Activated naive CD4-positive, alpha-beta T cell treated with anti-CD3 and anti-CD28 coated beads for 36 hours (primary cell): ENCODE measurements at regions not wholly inside any gene's neighbourhood (a gene's known extent, or its start where the extent isn't known, plus 50 kb on each side); places are given as distances from the start of the nearest gene placed in this dataset.

ENCODE experiments used
- CTCF ChIA-PET: fragments of 350-600 bp; sonication (Branson Sonifier 250); formaldehyde crosslinking; loops from one replicate; lab custom pipeline; 2021; ENCODE audit warnings: antibody characterized with exemption; lab: Charles Lee
- DNase-seq: peaks from one replicate; pipeline ENCODE4 v3.0.0-alpha.2; 2020
- H3K27ac Mint-ChIP-seq: one replicate; pipeline ENCODE4 v1.8.0; 2021; ENCODE audit warnings: mild to moderate bottlenecking, mixed read lengths
- H3K27me3 Mint-ChIP-seq: one replicate; pipeline ENCODE4 v1.8.0; 2021; ENCODE audit warnings: low read depth, mixed read lengths
- H3K36me3 Mint-ChIP-seq: one replicate; pipeline ENCODE4 v1.8.0; 2021; ENCODE audit warnings: low read depth, mixed read lengths
- H3K4me1 Mint-ChIP-seq: one replicate; pipeline ENCODE4 v1.8.0; 2021; ENCODE audit warnings: low read depth, mixed read lengths
- H3K4me3 Mint-ChIP-seq: one replicate; pipeline ENCODE4 v1.8.0; 2021; ENCODE audit warnings: mild to moderate bottlenecking, moderate library complexity, mixed read lengths
- H3K9me3 Mint-ChIP-seq: one replicate; pipeline ENCODE4 v1.8.0; 2021; ENCODE audit warnings: mixed read lengths
- intact Hi-C: fragments of 100-400 bp; cut with micrococcal nuclease; formaldehyde crosslinking; loops from one replicate; pipeline ENCODE4 v1.15.1; 2023

- H3K4me1 Mint-ChIP-seq, result no peaks in the 10 kb centered on the region
- no peaks in the 10 kb centered on the region for H3K27me3 Mint-ChIP-seq
- intact Hi-C loops, result no loop called here
- H3K9me3 Mint-ChIP-seq, result no peaks in the 10 kb centered on the region
- H3K27ac Mint-ChIP-seq, result no peak overlapping the region
- no peak overlapping the region for H3K4me3 Mint-ChIP-seq
- CTCF ChIA-PET, result no interaction called here
- H3K36me3 Mint-ChIP-seq, result no peaks in the 10 kb centered on the region
- DNase-seq, result no peak
These were observed 67.1 kb upstream of the CCND2 start for GRCh38 chr12:4206470-4206869.

GRCh38 chr12:4203772-4204376 lies 69.7 kb upstream of the CCND2 start:
- H3K4me1 Mint-ChIP-seq, result no peaks in the 10 kb centered on the region
- CTCF ChIA-PET, result no interaction called here

GRCh38 chr12:4202918-4203317 lies 70.6 kb upstream of the CCND2 start:
- no peaks in the 10 kb centered on the region for H3K4me1 Mint-ChIP-seq
- intact Hi-C loops, result no loop called here
- H3K36me3 Mint-ChIP-seq, result no peaks in the 10 kb centered on the region
- CTCF ChIA-PET, result no interaction called here
- H3K27ac Mint-ChIP-seq, result no peak overlapping the region
- H3K9me3 Mint-ChIP-seq, result no peaks in the 10 kb centered on the region
- H3K4me3 Mint-ChIP-seq, result no peak overlapping the region
- DNase-seq, result no peak
- H3K27me3 Mint-ChIP-seq, result no peaks in the 10 kb centered on the region

More at GRCh38 chr12:4203772-4204376, 69.7 kb upstream of the CCND2 start:
- H3K27me3 Mint-ChIP-seq, result no peaks in the 10 kb centered on the region
- no peak for DNase-seq
- no peak overlapping the region for H3K4me3 Mint-ChIP-seq
- intact Hi-C loops, result no loop called here
- no peaks in the 10 kb centered on the region for H3K36me3 Mint-ChIP-seq
- H3K27ac Mint-ChIP-seq, result no peak overlapping the region
- no peaks in the 10 kb centered on the region for H3K9me3 Mint-ChIP-seq

GRCh38 chr12:4202487-4202886 lies 71.1 kb upstream of the CCND2 start:
- no peaks in the 10 kb centered on the region for H3K4me1 Mint-ChIP-seq
- no peaks in the 10 kb centered on the region for H3K9me3 Mint-ChIP-seq
- intact Hi-C loops, result no loop called here
- CTCF ChIA-PET, result no interaction called here
- H3K27ac Mint-ChIP-seq, result no peak overlapping the region
- no peak for DNase-seq
- H3K27me3 Mint-ChIP-seq, result no peaks in the 10 kb centered on the region
- no peaks in the 10 kb centered on the region for H3K36me3 Mint-ChIP-seq
- H3K4me3 Mint-ChIP-seq, result no peak overlapping the region

- Mint-ChIP-seq H3K4me3 (no peak overlapping the region), H3K9me3 (no peaks in the 10 kb centered on the region), H3K36me3 (no peaks in the 10 kb centered on the region), H3K4me1 (no peaks in the 10 kb centered on the region), H3K27me3 (no peaks in the 10 kb centered on the region), H3K27ac (no peak overlapping the region)
- CTCF ChIA-PET, result no interaction called here
- no peak for DNase-seq
- intact Hi-C loops, result no loop called here
These were observed 72.0 kb upstream of the CCND2 start for GRCh38 chr12:4201333-4202100.

GRCh38 chr12:4197922-4198763 lies 75.4 kb upstream of the CCND2 start:
- DNase-seq, result peak; percentile 18
- no peak overlapping the region for H3K4me3 Mint-ChIP-seq
- no peaks in the 10 kb centered on the region for H3K36me3 Mint-ChIP-seq
- H3K9me3 Mint-ChIP-seq, result no peaks in the 10 kb centered on the region
- intact Hi-C loops, result no loop called here
- CTCF ChIA-PET, result interaction anchor here (0.5 to 1.8 kb wide), 4 partner anchors 10 to 320 kb away, joined by 3 to 6 read pairs (median 4); no protein-coding TSS in a partner anchor
- no peak overlapping the region for H3K27ac Mint-ChIP-seq
- H3K4me1 Mint-ChIP-seq, result no peaks in the 10 kb centered on the region
- no peaks in the 10 kb centered on the region for H3K27me3 Mint-ChIP-seq

GRCh38 chr12:4196805-4197420 lies 76.6 kb upstream of the CCND2 start:
- CTCF ChIA-PET, result no interaction called here
- Mint-ChIP-seq H3K27ac (no peak overlapping the region), H3K36me3 (no peaks in the 10 kb centered on the region), H3K9me3 (no peaks in the 10 kb centered on the region), H3K27me3 (no peaks in the 10 kb centered on the region), H3K4me3 (no peak overlapping the region), H3K4me1 (no peaks in the 10 kb centered on the region)
- no peak for DNase-seq
- intact Hi-C loops, result no loop called here

GRCh38 chr12:4194668-4195067 lies 78.9 kb upstream of the CCND2 start:
- no peaks in the 10 kb centered on the region for H3K27me3 Mint-ChIP-seq
- H3K36me3 Mint-ChIP-seq, result no peaks in the 10 kb centered on the region
- H3K27ac Mint-ChIP-seq, result no peak overlapping the region
- intact Hi-C loops, result no loop called here
- no peak overlapping the region for H3K4me3 Mint-ChIP-seq
- no peaks in the 10 kb centered on the region for H3K4me1 Mint-ChIP-seq
- DNase-seq, result no peak
- no peaks in the 10 kb centered on the region for H3K9me3 Mint-ChIP-seq
- CTCF ChIA-PET, result no interaction called here

- Mint-ChIP-seq H3K4me1 (no peaks in the 10 kb centered on the region), H3K27ac (no peak overlapping the region), H3K36me3 (no peaks in the 10 kb centered on the region), H3K9me3 (no peaks in the 10 kb centered on the region), H3K4me3 (no peak overlapping the region), H3K27me3 (no peaks in the 10 kb centered on the region)
- CTCF ChIA-PET, result interaction anchor here (1.2 kb wide), 1 partner anchor 22 kb away, joined by 3 read pairs; no protein-coding TSS in a partner anchor
- intact Hi-C loops, result no loop called here
- DNase-seq, result no peak
These were observed 79.7 kb upstream of the CCND2 start for GRCh38 chr12:4193821-4194220.

GRCh38 chr12:4191642-4192041 lies 81.9 kb upstream of the CCND2 start:
- Mint-ChIP-seq H3K27me3 (no peaks in the 10 kb centered on the region), H3K27ac (no peak overlapping the region)

GRCh38 chr12:4191149-4191548 lies 82.4 kb upstream of the CCND2 start:
- H3K4me3 Mint-ChIP-seq, result no peak overlapping the region
- intact Hi-C loops, result no loop called here
- DNase-seq, result no peak
- CTCF ChIA-PET, result no interaction called here
- no peaks in the 10 kb centered on the region for H3K4me1 Mint-ChIP-seq
- H3K9me3 Mint-ChIP-seq, result no peaks in the 10 kb centered on the region
- H3K27ac Mint-ChIP-seq, result no peak overlapping the region
- H3K36me3 Mint-ChIP-seq, result no peaks in the 10 kb centered on the region
- H3K27me3 Mint-ChIP-seq, result no peaks in the 10 kb centered on the region

More at GRCh38 chr12:4191642-4192041, 81.9 kb upstream of the CCND2 start:
- no peaks in the 10 kb centered on the region for H3K9me3 Mint-ChIP-seq
- intact Hi-C loops, result no loop called here
- no peak overlapping the region for H3K4me3 Mint-ChIP-seq
- H3K4me1 Mint-ChIP-seq, result no peaks in the 10 kb centered on the region
- H3K36me3 Mint-ChIP-seq, result no peaks in the 10 kb centered on the region
- no peak for DNase-seq
- CTCF ChIA-PET, result no interaction called here

GRCh38 chr12:4190366-4191063 lies 83.0 kb upstream of the CCND2 start:
- no peaks in the 10 kb centered on the region for H3K4me1 Mint-ChIP-seq
- no peaks in the 10 kb centered on the region for H3K36me3 Mint-ChIP-seq
- DNase-seq, result no peak

More at GRCh38 chr12:4190366-4191063, 83.0 kb upstream of the CCND2 start:
- H3K9me3 Mint-ChIP-seq, result no peaks in the 10 kb centered on the region
- H3K4me3 Mint-ChIP-seq, result no peak overlapping the region
- H3K27me3 Mint-ChIP-seq, result no peaks in the 10 kb centered on the region
- no peak overlapping the region for H3K27ac Mint-ChIP-seq
- intact Hi-C loops, result no loop called here
- CTCF ChIA-PET, result no interaction called here
